ENCODE measurements at regions not wholly inside any gene's neighbourhood (a gene's known extent, or its start where the extent isn't known, plus 50 kb on each side); places are given as distances from the start of the nearest gene placed in this dataset.

- H3K27ac ChIP-seq, result no peak overlapping the region
These were observed 543.4 kb downstream of the SUCLA2 start for GRCh38 chr13:47457626-47458025.

GRCh38 chr13:47455626-47456025 is 545.4 kb downstream of the SUCLA2 start:
- no peak overlapping the region for H3K27ac ChIP-seq
- no peak for TF ChIP-seq CTCF (conservative IDR thresholded peaks at IDR 0.05)

More at GRCh38 chr13:47457626-47458025, 543.4 kb downstream of the SUCLA2 start:
- no peak for TF ChIP-seq CTCF (conservative IDR thresholded peaks at IDR 0.05)

- H3K27ac ChIP-seq, result no peak overlapping the region
- no peak for TF ChIP-seq CTCF (conservative IDR thresholded peaks at IDR 0.05)
These were observed 546.1 kb downstream of the SUCLA2 start for GRCh38 chr13:47454986-47455385.

GRCh38 chr13:47437406-47437805 is 540.6 kb upstream of the HTR2A start:
- H3K27ac ChIP-seq, result no peak overlapping the region
- no peak for TF ChIP-seq CTCF (conservative IDR thresholded peaks at IDR 0.05)

- TF ChIP-seq CTCF (conservative IDR thresholded peaks at IDR 0.05), result no peak
- no peak overlapping the region for H3K27ac ChIP-seq
These were observed 536.7 kb upstream of the HTR2A start for GRCh38 chr13:47433461-47434005.

GRCh38 chr13:47426126-47426849 is 529.4 kb upstream of the HTR2A start:
- H3K27ac ChIP-seq, result no peak overlapping the region
- no peak for TF ChIP-seq CTCF (conservative IDR thresholded peaks at IDR 0.05)

GRCh38 chr13:47421525-47421924 is 524.7 kb upstream of the HTR2A start:
- no peak overlapping the region for H3K27ac ChIP-seq
- no peak for TF ChIP-seq CTCF (conservative IDR thresholded peaks at IDR 0.05)
